ENCODE measurements at regions not wholly inside any gene's neighbourhood (a gene's known extent, or its start where the extent isn't known, plus 50 kb on each side); places are given as distances from the start of the nearest gene placed in this dataset.

DNA sequence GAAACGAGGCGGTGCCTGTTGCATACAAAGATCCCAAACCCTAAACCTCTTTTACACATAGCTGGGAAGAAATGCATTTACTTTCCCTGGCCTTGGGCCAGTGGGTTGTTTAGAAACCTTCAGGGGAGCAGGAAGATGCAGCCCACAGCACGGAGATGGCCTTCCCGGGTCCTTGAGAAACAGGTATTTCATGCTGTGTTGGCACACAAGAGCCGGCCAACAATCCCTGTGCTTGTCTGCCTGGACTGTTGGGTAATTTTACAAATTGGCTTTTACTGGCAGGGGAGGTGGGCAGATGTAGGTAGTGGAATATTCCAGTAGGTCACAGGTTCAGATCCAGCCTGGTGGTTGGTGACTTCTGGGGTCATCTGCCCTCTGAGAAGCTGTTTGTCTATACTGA is 148.0 kb downstream of the FOXL1 start:
- intact Hi-C loops (cut with DNase I; ENCODE audit: low total_unique reads), result no loop called here

DNA sequence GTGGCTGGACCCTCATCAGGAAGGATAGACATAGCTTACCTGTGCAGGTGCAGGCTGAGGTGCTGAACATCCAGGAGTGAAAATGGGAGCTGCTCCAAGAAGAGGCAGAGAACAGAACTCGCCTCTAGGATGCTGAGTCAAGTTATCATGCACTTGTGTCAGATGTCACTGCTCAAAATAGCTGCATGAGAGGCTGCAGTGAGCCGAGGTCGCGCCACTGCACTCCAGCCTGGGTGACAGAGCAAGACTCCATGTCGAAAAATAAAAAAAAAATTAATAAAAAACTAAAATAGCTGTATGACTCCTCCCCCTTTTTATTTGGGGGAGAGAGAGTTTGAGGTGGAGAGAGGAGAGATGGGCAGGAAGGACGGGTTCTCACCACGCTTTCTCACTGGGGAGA is 148.8 kb downstream of the FOXL1 start:
- intact Hi-C loops (cut with DNase I; ENCODE audit: low total_unique reads), result no loop called here
- Histone ChIP-seq H3K4me3 (no peak overlapping the region), H3K9me3 (no peaks in the 10 kb centered on the region), H3K4me1 (no peaks in the 10 kb centered on the region), H3K27me3 (no peaks in the 10 kb centered on the region), H3K36me3 (ENCODE audit: low read depth, missing control alignments) (no peaks in the 10 kb centered on the region), H3K27ac (no peak overlapping the region)
- 88 to 89% methylated on average over 7 of the region's 7 CpGs for WGBS, 2 donors
- no peak for DNase-seq
- TF ChIP-seq POLR2A (IDR thresholded peaks at IDR 0.05) (no peak), CTCF (IDR thresholded peaks at IDR 0.05) (no peak)

More for the DNA sequence above, 148.0 kb downstream of the FOXL1 start:
- Histone ChIP-seq H3K27ac (no peak overlapping the region), H3K4me1 (no peaks in the 10 kb centered on the region), H3K4me3 (no peak overlapping the region), H3K27me3 (no peaks in the 10 kb centered on the region), H3K36me3 (ENCODE audit: low read depth, missing control alignments) (no peaks in the 10 kb centered on the region), H3K9me3 (no peaks in the 10 kb centered on the region)
- TF ChIP-seq CTCF (IDR thresholded peaks at IDR 0.05), result no peak
- TF ChIP-seq POLR2A (IDR thresholded peaks at IDR 0.05), result no peak
- WGBS, 2 donors, result 75 to 85% methylated on average over 5 of the region's 5 CpGs
- no peak for DNase-seq

DNA sequence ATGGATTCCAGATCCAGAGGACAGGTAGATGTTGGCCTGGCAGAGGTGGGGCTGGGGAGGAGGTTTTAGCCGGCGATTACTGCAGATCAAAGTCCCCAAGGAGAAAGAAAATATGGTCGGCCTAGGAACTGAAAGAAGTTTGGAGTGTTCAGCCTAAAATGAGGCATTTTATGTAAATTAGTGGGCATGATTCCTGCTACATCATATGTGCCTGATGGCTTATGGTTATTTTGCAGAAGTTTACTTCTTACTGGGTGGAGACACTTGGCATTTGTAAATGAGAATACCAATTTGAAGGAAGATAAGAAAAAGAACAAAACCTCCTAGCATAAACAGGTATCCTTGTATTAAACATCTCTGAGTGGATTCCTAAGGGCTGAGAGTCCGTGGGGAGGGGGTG is 149.3 kb downstream of the FOXL1 start:
- Histone ChIP-seq H3K36me3 (ENCODE audit: low read depth, missing control alignments) (no peaks in the 10 kb centered on the region), H3K9me3 (no peaks in the 10 kb centered on the region), H3K27me3 (no peaks in the 10 kb centered on the region), H3K4me1 (no peaks in the 10 kb centered on the region), H3K4me3 (no peak overlapping the region), H3K27ac (no peak overlapping the region)
- no peak for TF ChIP-seq CTCF (IDR thresholded peaks at IDR 0.05)
- TF ChIP-seq POLR2A (IDR thresholded peaks at IDR 0.05), result no peak
- 82 to 84% methylated on average over 4 of the region's 4 CpGs for WGBS, 2 donors
- no peak for DNase-seq
- intact Hi-C loops (cut with DNase I; ENCODE audit: low total_unique reads), result no loop called here

- TF ChIP-seq POLR2A (IDR thresholded peaks at IDR 0.05) (no peak), CTCF (IDR thresholded peaks at IDR 0.05) (no peak)
- H3K4me1 ChIP-seq, result no peaks in the 10 kb centered on the region
- DNase-seq, result no peak
- H3K4me3 ChIP-seq, result no peak overlapping the region
- no peaks in the 10 kb centered on the region for H3K36me3 ChIP-seq (ENCODE audit: low read depth, missing control alignments)
- 90 to 93% methylated on average over 8 of the region's 8 CpGs for WGBS, 2 donors
- H3K27ac ChIP-seq, result no peak overlapping the region
- H3K9me3 ChIP-seq, result no peaks in the 10 kb centered on the region
- intact Hi-C loops (cut with DNase I; ENCODE audit: low total_unique reads), result no loop called here
- no peaks in the 10 kb centered on the region for H3K27me3 ChIP-seq
These were observed 151.3 kb downstream of the FOXL1 start for GRCh38 chr16:86729686-86730085.

DNA sequence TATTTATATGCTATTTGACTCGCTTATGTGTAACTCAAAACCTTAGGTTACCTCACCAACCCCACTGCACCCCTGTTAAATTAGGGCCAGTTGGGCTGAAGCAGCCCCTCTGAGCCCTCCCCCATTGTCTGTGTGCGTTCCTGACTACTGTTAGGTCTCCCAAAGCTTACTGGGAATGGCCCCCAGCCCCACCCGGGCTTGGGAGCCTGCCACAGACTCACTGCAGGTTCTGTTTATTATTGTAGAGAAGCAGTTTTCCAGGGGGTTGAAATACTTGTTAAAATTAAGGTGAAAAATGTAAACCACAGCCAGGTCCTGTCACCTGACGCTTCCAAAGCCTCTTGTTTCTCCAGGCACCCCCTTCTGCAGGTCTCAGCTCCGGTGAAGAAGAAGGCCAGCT is 151.7 kb downstream of the FOXL1 start:
- no peak overlapping the region for H3K4me3 ChIP-seq
- intact Hi-C loops (cut with DNase I; ENCODE audit: low total_unique reads), result no loop called here
- no peaks in the 10 kb centered on the region for H3K4me1 ChIP-seq
- no peaks in the 10 kb centered on the region for H3K27me3 ChIP-seq
- H3K9me3 ChIP-seq, result no peaks in the 10 kb centered on the region
- no peak for TF ChIP-seq POLR2A (IDR thresholded peaks at IDR 0.05)
- TF ChIP-seq CTCF (IDR thresholded peaks at IDR 0.05), result no peak
- no peak for DNase-seq
- no peak overlapping the region for H3K27ac ChIP-seq
- H3K36me3 ChIP-seq (ENCODE audit: low read depth, missing control alignments), result no peaks in the 10 kb centered on the region
- WGBS, 2 donors, result 88 to 92% methylated on average over 5 of the region's 5 CpGs
